HG02938 (cell line): ENCODE measurements at regions not wholly inside any gene's neighbourhood (a gene's known extent, or its start where the extent isn't known, plus 50 kb on each side); places are given as distances from the start of the nearest gene placed in this dataset.

Experiments used
- ATAC-seq: cut with Tn5 transposase; IDR thresholded peaks from one replicate; pipeline ENCODE4 v1.9.1; 2021; ENCODE audit warnings: mild to moderate bottlenecking, moderate library complexity; ENCODE audit not compliant: unreplicated experiment

- no peak for ATAC-seq
These were observed 268.9 kb downstream of the ZNF608 start for GRCh38 chr5:124477577-124477976.

- no peak for ATAC-seq
These were observed 269.4 kb downstream of the ZNF608 start for GRCh38 chr5:124477062-124477461.

GRCh38 chr5:124474528-124475215, 271.8 kb downstream of the ZNF608 start:
- no peak for ATAC-seq

GRCh38 chr5:124468671-124469411, 277.6 kb downstream of the ZNF608 start:
- no peak for ATAC-seq

- ATAC-seq: no peak
These were observed 278.7 kb downstream of the ZNF608 start for GRCh38 chr5:124467745-124468144.

- ATAC-seq: no peak
These were observed 280.4 kb downstream of the ZNF608 start for GRCh38 chr5:124466011-124466410.

- ATAC-seq: no peak
These were observed 282.6 kb downstream of the ZNF608 start for GRCh38 chr5:124463851-124464250.

- ATAC-seq: no peak
These were observed 283.7 kb downstream of the ZNF608 start for GRCh38 chr5:124462751-124463150.

- ATAC-seq: no peak
These were observed 284.5 kb downstream of the ZNF608 start for GRCh38 chr5:124461941-124462340.

GRCh38 chr5:124461157-124461556, 285.3 kb downstream of the ZNF608 start:
- no peak for ATAC-seq

GRCh38 chr5:124460642-124461041, 285.8 kb downstream of the ZNF608 start:
- ATAC-seq: no peak

GRCh38 chr5:124459984-124460383, 286.5 kb downstream of the ZNF608 start:
- no peak for ATAC-seq

GRCh38 chr5:124457901-124458300, 288.5 kb downstream of the ZNF608 start:
- no peak for ATAC-seq

GRCh38 chr5:124457101-124457500, 289.3 kb downstream of the ZNF608 start:
- no peak for ATAC-seq

GRCh38 chr5:124456249-124456648, 290.2 kb downstream of the ZNF608 start:
- ATAC-seq: no peak

GRCh38 chr5:124454081-124454480, 292.4 kb downstream of the ZNF608 start:
- ATAC-seq: no peak

GRCh38 chr5:124453221-124454051, 293.0 kb downstream of the ZNF608 start:
- peak; percentile 95 for ATAC-seq

GRCh38 chr5:124452412-124452811, 294.0 kb downstream of the ZNF608 start:
- ATAC-seq: no peak

GRCh38 chr5:124451721-124452383, 294.6 kb downstream of the ZNF608 start:
- no peak for ATAC-seq

GRCh38 chr5:124446120-124446519, 300.3 kb downstream of the ZNF608 start:
- ATAC-seq: no peak

- no peak for ATAC-seq
These were observed 301.3 kb downstream of the ZNF608 start for GRCh38 chr5:124445070-124445619.
